ENCODE measurements at regions not wholly inside any gene's neighbourhood (a gene's known extent, or its start where the extent isn't known, plus 50 kb on each side); places are given as distances from the start of the nearest gene placed in this dataset.
"Not testable (repeated sequence)": the region's sequence is repeated elsewhere in the genome, so short reads cannot be mapped to it uniquely, and the experiment has no call there.

GRCh38 chr6:82419132-82419581 is 55.5 kb downstream of the TPBG start:
- ATAC-seq (ENCODE audit: poor library complexity) (no peak), DNase-seq (no peak)
- intact Hi-C loops (cut with DNase I): no loop called here

GRCh38 chr6:82419859-82420258 is 56.2 kb downstream of the TPBG start:
- no peak for ATAC-seq (ENCODE audit: poor library complexity)
- intact Hi-C loops (cut with DNase I): no loop called here
- no peak for DNase-seq

GRCh38 chr6:82430611-82431010 is 67.0 kb downstream of the TPBG start:
- intact Hi-C loops (cut with DNase I): no loop called here
- ATAC-seq (ENCODE audit: poor library complexity) (no peak), DNase-seq (no peak)

- ATAC-seq (ENCODE audit: poor library complexity): no peak
- intact Hi-C loops (cut with DNase I): no loop called here
- DNase-seq: no peak
Measured at GRCh38 chr6:82436740-82437139, 73.1 kb downstream of the TPBG start.

GRCh38 chr6:82437701-82438100 is 74.1 kb downstream of the TPBG start:
- DNase-seq: no peak
- intact Hi-C loops (cut with DNase I): no loop called here
- ATAC-seq (ENCODE audit: poor library complexity): no peak

GRCh38 chr6:82441047-82441855 is 77.6 kb downstream of the TPBG start:
- no peak for ATAC-seq (ENCODE audit: poor library complexity)
- DNase-seq: no peak
- intact Hi-C loops (cut with DNase I): no loop called here

GRCh38 chr6:82442061-82442719 is 78.6 kb downstream of the TPBG start:
- DNase-seq: no peak
- ATAC-seq (ENCODE audit: poor library complexity): no peak
- intact Hi-C loops (cut with DNase I): no loop called here

- intact Hi-C loops (cut with DNase I): no loop called here
- no peak for DNase-seq
- ATAC-seq (ENCODE audit: poor library complexity): no peak
Measured at GRCh38 chr6:82458147-82458546, 94.5 kb downstream of the TPBG start.

- ATAC-seq (ENCODE audit: poor library complexity): no peak
- DNase-seq: no peak
- intact Hi-C loops (cut with DNase I): no loop called here
Measured at GRCh38 chr6:82458705-82459104, 95.1 kb downstream of the TPBG start.

GRCh38 chr6:82461536-82461935 is 97.9 kb downstream of the TPBG start:
- DNase-seq (no peak), ATAC-seq (ENCODE audit: poor library complexity) (no peak)
- intact Hi-C loops (cut with DNase I): no loop called here

GRCh38 chr6:82467338-82467737 is 103.7 kb downstream of the TPBG start:
- intact Hi-C loops (cut with DNase I): no loop called here
- ATAC-seq (ENCODE audit: poor library complexity) (no peak), DNase-seq (no peak)

- DNase-seq; ATAC-seq (ENCODE audit: poor library complexity); intact Hi-C loops (cut with DNase I): not testable (repeated sequence)
Measured at GRCh38 chr6:82470123-82470522, 106.5 kb downstream of the TPBG start.

GRCh38 chr6:82475106-82475505 is 111.5 kb downstream of the TPBG start:
- intact Hi-C loops (cut with DNase I); DNase-seq; ATAC-seq (ENCODE audit: poor library complexity): not testable (repeated sequence)

GRCh38 chr6:82484001-82484400 is 120.4 kb downstream of the TPBG start:
- intact Hi-C loops (cut with DNase I): no loop called here
- no peak for ATAC-seq (ENCODE audit: poor library complexity)
- DNase-seq: no peak

GRCh38 chr6:82484737-82485626 is 121.4 kb downstream of the TPBG start:
- DNase-seq: no peak
- intact Hi-C loops (cut with DNase I): no loop called here

GRCh38 chr6:82487895-82488294 is 124.3 kb downstream of the TPBG start:
- DNase-seq (no peak), ATAC-seq (ENCODE audit: poor library complexity) (no peak)
- intact Hi-C loops (cut with DNase I): no loop called here

More at GRCh38 chr6:82484737-82485626, 121.4 kb downstream of the TPBG start:
- no peak for ATAC-seq (ENCODE audit: poor library complexity)

- intact Hi-C loops (cut with DNase I): no loop called here
- ATAC-seq (ENCODE audit: poor library complexity) (no peak), DNase-seq (no peak)
Measured at GRCh38 chr6:82488403-82488802, 124.8 kb downstream of the TPBG start.

- no peak for ATAC-seq (ENCODE audit: poor library complexity)
- no peak for DNase-seq
- intact Hi-C loops (cut with DNase I): no loop called here
Measured at GRCh38 chr6:82492134-82492533, 128.5 kb downstream of the TPBG start.

- DNase-seq: no peak
- intact Hi-C loops (cut with DNase I): no loop called here
Measured at GRCh38 chr6:82493467-82493866, 129.8 kb downstream of the TPBG start.

More at GRCh38 chr6:82493467-82493866, 129.8 kb downstream of the TPBG start:
- ATAC-seq (ENCODE audit: poor library complexity): no peak

Data from Right ventricle myocardium superior (tissue), 1 donor.